ENCODE measurements at regions not wholly inside any gene's neighbourhood (a gene's known extent, or its start where the extent isn't known, plus 50 kb on each side); places are given as distances from the start of the nearest gene placed in this dataset.

DNA sequence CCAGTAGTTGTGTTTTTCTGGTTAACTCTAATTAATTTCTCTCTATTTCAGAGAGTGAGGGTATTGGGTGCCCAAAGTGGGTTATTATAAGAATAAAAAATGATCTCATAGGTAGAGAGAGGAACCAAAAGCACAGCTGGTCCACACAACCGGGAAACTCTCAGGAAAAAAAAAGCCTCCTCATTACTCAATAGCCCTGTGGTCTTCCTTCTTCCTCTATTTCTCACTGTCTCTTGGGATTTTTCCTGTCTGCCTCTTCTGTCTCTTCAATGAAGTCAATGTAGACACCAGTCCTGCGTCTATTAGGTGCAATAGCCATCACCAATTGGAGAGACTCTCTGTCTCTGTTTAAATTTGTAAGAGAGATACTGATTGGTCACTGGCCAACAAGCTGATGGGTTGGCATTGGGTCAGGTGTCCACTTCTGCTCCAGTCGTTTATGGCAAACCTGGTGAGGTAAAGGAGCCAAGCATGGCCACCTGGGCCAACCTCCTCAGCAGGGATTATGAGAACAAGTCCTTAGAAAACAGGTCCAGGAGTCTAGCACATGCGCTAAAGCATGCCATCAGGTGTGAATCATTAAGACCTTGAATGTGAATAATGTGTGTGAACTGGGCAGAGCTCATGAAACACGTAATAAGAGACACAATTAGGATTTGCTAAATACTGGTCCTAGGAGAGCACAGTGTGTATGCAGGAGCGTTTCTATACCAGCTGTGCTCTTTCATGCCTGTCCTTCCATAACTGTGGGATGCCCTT, 443.0 kb upstream of the RUNX1 start:
- TF ChIP-seq BACH2 (CRISPR knock-in tag; IDR thresholded peaks at IDR 0.05; ENCODE audit: borderline replicate concordance) (no peak), SNAI2 (CRISPR knock-in tag; IDR thresholded peaks at IDR 0.05) (no peak), RARB (CRISPR knock-in tag; IDR thresholded peaks at IDR 0.05) (no peak)

All from SK-N-SH treated with all-trans-retinoic acid at 6 μM for 48 hours (cell line).